ENCODE measurements at regions not wholly inside any gene's neighbourhood (a gene's known extent, or its start where the extent isn't known, plus 50 kb on each side); places are given as distances from the start of the nearest gene placed in this dataset.
"Not testable (repeated sequence)": the region's sequence is repeated elsewhere in the genome, so short reads cannot be mapped to it uniquely, and the experiment has no call there.

- no peaks in the 10 kb centered on the region for H3K4me1 Mint-ChIP-seq
- no peaks in the 10 kb centered on the region for H3K36me3 Mint-ChIP-seq
- no peak for ATAC-seq
- CTCF ChIA-PET = no interaction called here
- peaks cover 2% of the 10 kb centered on the region for H3K9me3 Mint-ChIP-seq (ENCODE audit: low read depth)
- H3K27ac Mint-ChIP-seq = no peak overlapping the region
- H3K27me3 Mint-ChIP-seq = no peaks in the 10 kb centered on the region
- DNase-seq = no peak
- no peak overlapping the region for H3K4me3 Mint-ChIP-seq
Measured at GRCh38 chr6:21780141-21780540, 186.6 kb downstream of the SOX4 start.

GRCh38 chr6:21780679-21781078 lies 187.1 kb downstream of the SOX4 start:
- peaks cover 2% of the 10 kb centered on the region for H3K9me3 Mint-ChIP-seq (ENCODE audit: low read depth)
- no peaks in the 10 kb centered on the region for H3K27me3 Mint-ChIP-seq
- H3K4me3 Mint-ChIP-seq = no peak overlapping the region
- CTCF ChIA-PET = no interaction called here
- H3K4me1 Mint-ChIP-seq = no peaks in the 10 kb centered on the region
- ATAC-seq (no peak), DNase-seq (no peak)
- H3K27ac Mint-ChIP-seq = no peak overlapping the region
- H3K36me3 Mint-ChIP-seq = no peaks in the 10 kb centered on the region

- H3K4me1 Mint-ChIP-seq = no peaks in the 10 kb centered on the region
- H3K4me3 Mint-ChIP-seq = no peak overlapping the region
- H3K27me3 Mint-ChIP-seq = no peaks in the 10 kb centered on the region
- H3K36me3 Mint-ChIP-seq = no peaks in the 10 kb centered on the region
- no peak for ATAC-seq
- peaks cover 2% of the 10 kb centered on the region for H3K9me3 Mint-ChIP-seq (ENCODE audit: low read depth)
- H3K27ac Mint-ChIP-seq = no peak overlapping the region
- no peak for DNase-seq
- CTCF ChIA-PET = no interaction called here
Measured at GRCh38 chr6:21781128-21781527, 187.6 kb downstream of the SOX4 start.

- H3K36me3 Mint-ChIP-seq = no peaks in the 10 kb centered on the region
- no peaks in the 10 kb centered on the region for H3K27me3 Mint-ChIP-seq
- CTCF ChIA-PET = no interaction called here
- no peak overlapping the region for H3K4me3 Mint-ChIP-seq
- no peak for DNase-seq
- H3K27ac Mint-ChIP-seq = no peak overlapping the region
- no peak for ATAC-seq
- no peaks in the 10 kb centered on the region for H3K4me1 Mint-ChIP-seq
- peaks cover 2% of the 10 kb centered on the region for H3K9me3 Mint-ChIP-seq (ENCODE audit: low read depth)
Measured at GRCh38 chr6:21785164-21785563, 191.6 kb downstream of the SOX4 start.

- Mint-ChIP-seq H3K36me3 (no peaks in the 10 kb centered on the region), H3K4me3 (no peak overlapping the region), H3K27ac (no peak overlapping the region), H3K4me1 (no peaks in the 10 kb centered on the region), H3K9me3 (ENCODE audit: low read depth) (peaks cover 3% of the 10 kb centered on the region), H3K27me3 (no peaks in the 10 kb centered on the region)
- DNase-seq = no peak
- ATAC-seq = no peak
- CTCF ChIA-PET = no interaction called here
Measured at GRCh38 chr6:21791056-21791455, 197.5 kb downstream of the SOX4 start.

GRCh38 chr6:21791581-21791980 lies 198.0 kb downstream of the SOX4 start:
- Mint-ChIP-seq H3K9me3 (ENCODE audit: low read depth) (peaks cover 3% of the 10 kb centered on the region), H3K36me3 (no peaks in the 10 kb centered on the region), H3K27ac (no peak overlapping the region), H3K27me3 (no peaks in the 10 kb centered on the region), H3K4me3 (no peak overlapping the region), H3K4me1 (no peaks in the 10 kb centered on the region)
- no peak for DNase-seq
- CTCF ChIA-PET = no interaction called here
- no peak for ATAC-seq

- ATAC-seq (no peak), DNase-seq (no peak)
- Mint-ChIP-seq H3K36me3 (no peaks in the 10 kb centered on the region), H3K27me3 (no peaks in the 10 kb centered on the region), H3K27ac (no peak overlapping the region), H3K4me3 (no peak overlapping the region), H3K9me3 (ENCODE audit: low read depth) (peaks cover 3% of the 10 kb centered on the region), H3K4me1 (no peaks in the 10 kb centered on the region)
- CTCF ChIA-PET = no interaction called here
Measured at GRCh38 chr6:21792177-21792576, 198.6 kb downstream of the SOX4 start.

- H3K9me3 Mint-ChIP-seq (ENCODE audit: low read depth); CTCF ChIA-PET; H3K27me3 Mint-ChIP-seq; DNase-seq; ATAC-seq; H3K36me3 Mint-ChIP-seq; H3K4me3 Mint-ChIP-seq; H3K27ac Mint-ChIP-seq; H3K4me1 Mint-ChIP-seq: not testable (repeated sequence)
Measured at GRCh38 chr6:21796979-21797378, 203.4 kb downstream of the SOX4 start.

- Mint-ChIP-seq H3K4me3 (no peak overlapping the region), H3K27ac (no peak overlapping the region), H3K9me3 (ENCODE audit: low read depth) (no peaks in the 10 kb centered on the region), H3K4me1 (no peaks in the 10 kb centered on the region), H3K36me3 (peaks cover 2% of the 10 kb centered on the region), H3K27me3 (no peaks in the 10 kb centered on the region)
- DNase-seq = no peak
- CTCF ChIA-PET = no interaction called here
- ATAC-seq = no peak
Measured at GRCh38 chr6:21798468-21798867, 204.9 kb downstream of the SOX4 start.

GRCh38 chr6:21800330-21800729 lies 206.8 kb downstream of the SOX4 start:
- Mint-ChIP-seq H3K36me3 (peaks cover 2% of the 10 kb centered on the region), H3K9me3 (ENCODE audit: low read depth) (no peaks in the 10 kb centered on the region), H3K27me3 (no peaks in the 10 kb centered on the region), H3K27ac (no peak overlapping the region), H3K4me1 (no peaks in the 10 kb centered on the region), H3K4me3 (no peak overlapping the region)
- ATAC-seq (no peak), DNase-seq (no peak)
- CTCF ChIA-PET = no interaction called here

- ATAC-seq (no peak), DNase-seq (no peak)
- Mint-ChIP-seq H3K4me3 (no peak overlapping the region), H3K9me3 (ENCODE audit: low read depth) (no peaks in the 10 kb centered on the region), H3K36me3 (peaks cover 2% of the 10 kb centered on the region), H3K4me1 (no peaks in the 10 kb centered on the region), H3K27ac (no peak overlapping the region), H3K27me3 (no peaks in the 10 kb centered on the region)
- CTCF ChIA-PET = no interaction called here
Measured at GRCh38 chr6:21800948-21801438, 207.4 kb downstream of the SOX4 start.

- ATAC-seq = no peak
Measured at GRCh38 chr6:21801446-21802174, 208.1 kb downstream of the SOX4 start.

GRCh38 chr6:21802175-21802822 lies 208.7 kb downstream of the SOX4 start:
- H3K4me3 Mint-ChIP-seq = no peak overlapping the region
- CTCF ChIA-PET = no interaction called here
- no peaks in the 10 kb centered on the region for H3K9me3 Mint-ChIP-seq (ENCODE audit: low read depth)
- H3K4me1 Mint-ChIP-seq = no peaks in the 10 kb centered on the region
- no peak overlapping the region for H3K27ac Mint-ChIP-seq
- H3K36me3 Mint-ChIP-seq = peaks cover 2% of the 10 kb centered on the region
- no peaks in the 10 kb centered on the region for H3K27me3 Mint-ChIP-seq
- no peak for ATAC-seq
- no peak for DNase-seq

More at GRCh38 chr6:21801446-21802174, 208.1 kb downstream of the SOX4 start:
- CTCF ChIA-PET = no interaction called here
- DNase-seq = no peak
- Mint-ChIP-seq H3K4me1 (no peaks in the 10 kb centered on the region), H3K27ac (no peak overlapping the region), H3K9me3 (ENCODE audit: low read depth) (no peaks in the 10 kb centered on the region), H3K36me3 (peaks cover 2% of the 10 kb centered on the region), H3K4me3 (no peak overlapping the region), H3K27me3 (no peaks in the 10 kb centered on the region)

- Mint-ChIP-seq H3K36me3 (no peaks in the 10 kb centered on the region), H3K9me3 (ENCODE audit: low read depth) (no peaks in the 10 kb centered on the region), H3K4me3 (no peak overlapping the region), H3K27ac (no peak overlapping the region), H3K27me3 (no peaks in the 10 kb centered on the region), H3K4me1 (no peaks in the 10 kb centered on the region)
- CTCF ChIA-PET = no interaction called here
- ATAC-seq = no peak
- DNase-seq = no peak
Measured at GRCh38 chr6:21804941-21805610, 211.5 kb downstream of the SOX4 start.

All from activated CD8-positive, alpha-beta memory T cell treated with anti-CD3 and anti-CD28 coated beads, Interleukin-2, amount 10 ng/mL, durations not matched to agents 7 days and 5 days (primary cell).